Fibroblast of lung (primary cell): ENCODE measurements at regions not wholly inside any gene's neighbourhood (a gene's known extent, or its start where the extent isn't known, plus 50 kb on each side); places are given as distances from the start of the nearest gene placed in this dataset.

Experiments used
- DNase-seq, 2 donors: peaks; one replicate each; pipeline versions ENCODE4 v3.0.0 to v3.0.0-alpha.2; 2010; ENCODE audit warnings: low read depth in 2 of 2
- H2AFZ ChIP-seq: 2 replicates; pipeline ENCODE4 v1.5.1; 2012; ENCODE audit warnings: low read length, control low read depth, inconsistent platforms
- H3K27ac ChIP-seq: 2 replicates; pipeline ENCODE4 v1.5.1; 2011; ENCODE audit warnings: low read length, control low read depth; ENCODE audit not compliant: insufficient read depth
- H3K27me3 ChIP-seq: 2 replicates; pipeline ENCODE4 v1.5.1; 2011; ENCODE audit warnings: mild to moderate bottlenecking, low read length; ENCODE audit not compliant: control insufficient read depth, insufficient read depth
- H3K36me3 ChIP-seq: 2 replicates; pipeline ENCODE4 v1.5.1; 2011; ENCODE audit warnings: low read length; ENCODE audit not compliant: control insufficient read depth, insufficient read depth
- H3K4me1 ChIP-seq: 2 replicates; pipeline ENCODE4 v1.5.1; 2011; ENCODE audit warnings: low read length; ENCODE audit not compliant: control insufficient read depth, insufficient read depth; ENCODE audit errors: extremely low read depth
- H3K4me2 ChIP-seq: 2 replicates; pipeline ENCODE4 v1.5.1; 2011; ENCODE audit warnings: low read length, control low read depth; ENCODE audit not compliant: insufficient read depth; ENCODE audit errors: extremely low read depth
- H3K4me3 ChIP-seq, 4 experiments: fragments of 200-600 bp in 1 of 4; sonication (generic) in 1 of 4; replicated peaks in 1 of 4; 2 replicates each; pipeline ENCODE4 v1.5.1; 2011 to 2016; ENCODE audit warnings: low read length in 4 of 4, low read depth in 3 of 4, mild to moderate bottlenecking in 3 of 4, control low read depth in 2 of 4, inconsistent platforms in 1 of 4, mixed read lengths in 1 of 4; ENCODE audit not compliant: insufficient read depth in 1 of 4; ENCODE audit errors: control extremely low read depth in 1 of 4
- H3K79me2 ChIP-seq: 2 replicates; pipeline ENCODE4 v1.5.1; 2012; ENCODE audit warnings: mild to moderate bottlenecking, low read length, inconsistent platforms; ENCODE audit not compliant: control insufficient read depth, insufficient read depth
- H3K9ac ChIP-seq: 2 replicates; pipeline ENCODE4 v1.5.1; 2011; ENCODE audit warnings: mild to moderate bottlenecking, low read length, control low read depth; ENCODE audit not compliant: insufficient read depth
- H3K9me3 ChIP-seq: 2 replicates; pipeline ENCODE4 v1.5.1; 2012; ENCODE audit warnings: low read depth, low read length; ENCODE audit not compliant: control insufficient read depth, insufficient read depth
- H4K20me1 ChIP-seq: 2 replicates; pipeline ENCODE4 v1.5.1; 2011; ENCODE audit warnings: low read length; ENCODE audit not compliant: control insufficient read depth, insufficient read depth; ENCODE audit errors: extremely low read depth
- EZH2 ChIP-seq: IDR thresholded peaks from 2 replicates; pipeline ENCODE4 v1.5.1; 2012; ENCODE audit warnings: low read length, control low read depth, mild to moderate bottlenecking; ENCODE audit errors: missing control alignments
- TF ChIP-seq, protein P1 (sequence below), 2 donors: IDR thresholded peaks in 1 of 2; conservative IDR thresholded peaks in 1 of 2; 1 replicate in 1 of 2; 2 replicates in 1 of 2; pipeline ENCODE4 v1.5.1; 2011 to 2012; ENCODE audit warnings: low read length in 2 of 2, control low read depth in 1 of 2, inconsistent platforms in 1 of 2, low read depth in 1 of 2, mild to moderate bottlenecking in 1 of 2

DNA sequence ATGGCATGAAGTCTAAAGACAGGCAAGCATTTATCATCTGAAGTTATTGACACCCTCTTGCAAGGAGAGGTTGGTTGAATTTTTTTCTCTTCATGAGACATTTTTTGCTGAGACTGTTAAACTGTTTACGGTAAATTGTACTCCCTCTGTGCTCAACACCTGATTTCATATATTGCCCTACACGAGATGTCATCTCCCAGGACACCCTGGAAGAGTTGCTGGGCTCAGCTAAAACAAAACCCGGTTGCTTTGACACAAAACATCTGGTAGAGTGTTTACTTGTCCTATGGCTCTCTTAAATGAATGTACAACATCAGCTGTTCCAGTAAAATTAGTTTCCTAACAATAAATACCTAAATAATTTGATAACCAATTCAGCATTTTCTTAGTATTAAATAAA lies 533.8 kb downstream of the SOCS6 start:
- Histone ChIP-seq H3K4me2 (no peak overlapping the region), H3K27me3 (no peaks in the 10 kb centered on the region), H4K20me1 (no peaks in the 10 kb centered on the region), H3K4me3 (no peak overlapping the region), H2AFZ (no peak overlapping the region), H3K36me3 (no peaks in the 10 kb centered on the region), H3K79me2 (no peaks in the 10 kb centered on the region), H3K9ac (no peak overlapping the region), H3K9me3 (no peaks in the 10 kb centered on the region), H3K4me1 (no peaks in the 10 kb centered on the region), H3K27ac (no peak overlapping the region)
- no peak for TF ChIP-seq EZH2
- TF ChIP-seq, protein P1, sequence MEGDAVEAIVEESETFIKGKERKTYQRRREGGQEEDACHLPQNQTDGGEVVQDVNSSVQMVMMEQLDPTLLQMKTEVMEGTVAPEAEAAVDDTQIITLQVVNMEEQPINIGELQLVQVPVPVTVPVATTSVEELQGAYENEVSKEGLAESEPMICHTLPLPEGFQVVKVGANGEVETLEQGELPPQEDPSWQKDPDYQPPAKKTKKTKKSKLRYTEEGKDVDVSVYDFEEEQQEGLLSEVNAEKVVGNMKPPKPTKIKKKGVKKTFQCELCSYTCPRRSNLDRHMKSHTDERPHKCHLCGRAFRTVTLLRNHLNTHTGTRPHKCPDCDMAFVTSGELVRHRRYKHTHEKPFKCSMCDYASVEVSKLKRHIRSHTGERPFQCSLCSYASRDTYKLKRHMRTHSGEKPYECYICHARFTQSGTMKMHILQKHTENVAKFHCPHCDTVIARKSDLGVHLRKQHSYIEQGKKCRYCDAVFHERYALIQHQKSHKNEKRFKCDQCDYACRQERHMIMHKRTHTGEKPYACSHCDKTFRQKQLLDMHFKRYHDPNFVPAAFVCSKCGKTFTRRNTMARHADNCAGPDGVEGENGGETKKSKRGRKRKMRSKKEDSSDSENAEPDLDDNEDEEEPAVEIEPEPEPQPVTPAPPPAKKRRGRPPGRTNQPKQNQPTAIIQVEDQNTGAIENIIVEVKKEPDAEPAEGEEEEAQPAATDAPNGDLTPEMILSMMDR (conservative IDR thresholded peaks at IDR 0.05 in 1 of 2, IDR thresholded peaks at IDR 0.05 in 1 of 2; ENCODE audit: low read depth in 1 of 2, low read length in 2 of 2), result no peak
- no peak for DNase-seq

DNA sequence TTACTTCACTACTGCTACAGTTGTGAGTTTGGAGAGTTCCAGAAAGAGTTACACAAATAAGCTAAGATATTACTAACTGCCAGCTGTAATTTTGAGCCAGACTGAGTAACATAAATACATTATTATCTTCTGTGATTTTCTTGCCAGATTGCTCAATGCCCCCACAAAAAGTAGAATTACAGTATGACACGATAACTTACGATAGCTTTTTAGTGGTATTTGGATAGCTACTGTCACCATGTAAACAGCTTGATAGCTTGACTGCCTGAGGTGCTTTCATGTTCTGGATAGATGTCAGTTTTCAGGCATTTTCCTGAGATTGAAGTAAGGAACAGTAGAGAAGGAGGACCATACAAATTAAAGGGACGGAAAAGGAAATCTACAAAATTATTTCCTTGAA lies 533.3 kb downstream of the SOCS6 start:
- Histone ChIP-seq H3K4me1 (no peaks in the 10 kb centered on the region), H3K27ac (no peak overlapping the region), H2AFZ (no peak overlapping the region), H3K4me2 (no peak overlapping the region), H4K20me1 (no peaks in the 10 kb centered on the region), H3K36me3 (no peaks in the 10 kb centered on the region), H3K4me3 (no peak overlapping the region), H3K9ac (no peak overlapping the region), H3K9me3 (no peaks in the 10 kb centered on the region), H3K79me2 (no peaks in the 10 kb centered on the region), H3K27me3 (no peaks in the 10 kb centered on the region)
- TF ChIP-seq EZH2, result no peak
- TF ChIP-seq, protein P1 (conservative IDR thresholded peaks at IDR 0.05 in 1 of 2, IDR thresholded peaks at IDR 0.05 in 1 of 2; ENCODE audit: low read depth in 1 of 2, low read length in 2 of 2), result no peak
- DNase-seq, result no peak

DNA sequence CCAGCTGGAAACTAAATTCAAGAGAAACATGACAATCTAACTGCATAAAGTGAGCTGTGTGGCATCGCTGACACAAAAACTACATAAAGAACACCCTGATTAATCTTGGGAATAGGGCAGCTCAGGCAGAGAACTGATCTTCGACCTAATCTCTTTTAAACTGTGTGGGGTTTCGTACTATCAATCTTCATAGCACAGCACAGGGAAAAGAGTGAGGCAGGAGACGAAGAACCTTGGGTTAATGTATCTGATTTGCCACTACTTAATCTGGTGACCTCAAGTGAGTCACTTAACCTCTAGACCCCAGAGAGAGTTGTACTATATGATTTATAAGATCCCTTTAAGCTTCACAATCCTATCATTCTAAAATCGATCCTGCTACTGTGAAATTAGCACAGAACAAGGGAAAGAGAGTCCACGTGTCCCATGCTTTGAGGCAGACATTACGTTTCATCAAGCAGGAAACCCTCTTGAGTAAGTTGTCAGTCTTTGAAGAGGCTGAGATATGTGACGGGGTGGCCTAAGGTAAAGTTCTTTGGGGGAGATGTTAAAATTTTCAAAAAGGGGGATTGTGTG lies 519.7 kb downstream of the SOCS6 start:
- no peak overlapping the region for H2AFZ ChIP-seq
- no peaks in the 10 kb centered on the region for H4K20me1 ChIP-seq
- H3K4me3 ChIP-seq, result no peak overlapping the region
- no peaks in the 10 kb centered on the region for H3K4me1 ChIP-seq
- TF ChIP-seq, protein P1 (conservative IDR thresholded peaks at IDR 0.05 in 1 of 2, IDR thresholded peaks at IDR 0.05 in 1 of 2; ENCODE audit: low read depth in 1 of 2, low read length in 2 of 2), result no peak
- no peak for TF ChIP-seq EZH2
- no peak overlapping the region for H3K4me2 ChIP-seq
- no peaks in the 10 kb centered on the region for H3K79me2 ChIP-seq
- no peaks in the 10 kb centered on the region for H3K36me3 ChIP-seq
- H3K27me3 ChIP-seq, result no peaks in the 10 kb centered on the region
- H3K9me3 ChIP-seq, result no peaks in the 10 kb centered on the region
- no peak for DNase-seq
- no peak overlapping the region for H3K27ac ChIP-seq
- no peak overlapping the region for H3K9ac ChIP-seq
